HCT116 (cell line): ENCODE measurements at regions not wholly inside any gene's neighbourhood (a gene's known extent, or its start where the extent isn't known, plus 50 kb on each side); places are given as distances from the start of the nearest gene placed in this dataset.

Source experiments
- ATAC-seq: fragments of 200-7000 bp; cut with Tn5 transposase; 2 replicates; pipeline ENCODE4 v1.9.1; 2020; ENCODE audit warnings: mild to moderate bottlenecking, moderate library complexity
- BruUV-seq: library from RNA; stranded (reverse); fragments of 400-500 nt; replicated peaks from 2 replicates; lab custom pipeline; 2021; lab: Mats Ljungman, UMichigan
- CTCF ChIA-PET: fragments of 300-600 bp; sonication (Branson Sonifier 250); formaldehyde crosslinking; loops from one replicate; lab custom pipeline; 2021; ENCODE audit warnings: antibody characterized with exemption; lab: Charles Lee
- POLR2A ChIA-PET: fragments of 300-600, 350-600 bp; sonication (Branson Sonifier 250); formaldehyde crosslinking; loops from one replicate; lab custom pipeline; 2021; ENCODE audit warnings: antibody characterized with exemption; lab: Charles Lee
- RAD21 ChIA-PET, 2 experiments: fragments of 300-600 bp; sonication (Branson Sonifier 250); formaldehyde crosslinking; loops; one replicate each; lab custom pipeline; 2023; ENCODE audit warnings: low total read pairs in 2 of 2; ENCODE audit not compliant: uncharacterized antibody in 2 of 2, unreplicated experiment in 2 of 2, low non-redundant PET in 1 of 2; lab: Charles Lee
- DNase-seq: peaks from one replicate; pipeline ENCODE4 v3.0.0-alpha.2; 2010; ENCODE audit warnings: low read depth, low spot score
- H2AFZ ChIP-seq: fragments of 200-600 bp; shearing (Covaris generic), sonication (generic); 2 replicates; pipeline ENCODE4 v1.6.1; 2017; ENCODE audit warnings: low read depth, mixed run types, mixed read lengths, antibody characterized with exemption, low read length; ENCODE audit not compliant: poor library complexity, severe bottlenecking
- H3K27ac ChIP-seq: 2 replicates; pipeline ENCODE4 v1.5.1; 2012; ENCODE audit warnings: low read depth, low read length
- H3K27me3 ChIP-seq: fragments of 200-600 bp; sonication (generic); 2 replicates; pipeline ENCODE4 v1.6.1; 2016; ENCODE audit warnings: mixed run types, low read length, mixed read lengths; ENCODE audit not compliant: insufficient read depth
- H3K36me3 ChIP-seq, 2 experiments: fragments of 200-500 bp in 1 of 2; fragments of 200-600 bp in 1 of 2; sonication (Bioruptor generic) in 1 of 2; sonication (generic) in 1 of 2; 2 replicates each; pipeline versions ENCODE4 v1.5.1 to v1.6.1; 2014 to 2016; ENCODE audit warnings: low read length in 2 of 2, inconsistent platforms in 1 of 2, mixed read lengths in 1 of 2, mixed run types in 1 of 2; ENCODE audit not compliant: insufficient read depth in 2 of 2, control insufficient read depth in 1 of 2
- H3K4me1 ChIP-seq, 2 experiments: fragments of 200-600 bp in 1 of 2; sonication (generic) in 1 of 2; 2 replicates each; pipeline versions ENCODE4 v1.5.1 to v1.6.1; 2012 to 2017; ENCODE audit warnings: low read length in 2 of 2, inconsistent platforms in 1 of 2, mild to moderate bottlenecking in 1 of 2, mixed read lengths in 1 of 2, mixed run types in 1 of 2, moderate library complexity in 1 of 2; ENCODE audit not compliant: insufficient read depth in 2 of 2, control insufficient read depth in 1 of 2
- H3K4me2 ChIP-seq: fragments of 200-600 bp; sonication (generic); 2 replicates; pipeline ENCODE4 v1.6.1; 2017; ENCODE audit warnings: mixed run types, low read length, mixed read lengths
- H3K4me3 ChIP-seq, 2 experiments: fragments of 200-600 bp in 1 of 2; sonication (generic) in 1 of 2; replicated peaks in 1 of 2; 2 replicates each; pipeline ENCODE4 v1.5.1; 2011 to 2016; ENCODE audit warnings: low read length in 2 of 2, control low read depth in 1 of 2, low read depth in 1 of 2, mild to moderate bottlenecking in 1 of 2, mixed read lengths in 1 of 2, mixed run types in 1 of 2
- H3K79me2 ChIP-seq: fragments of 200-600 bp; sonication (generic); 2 replicates; pipeline ENCODE4 v1.6.1; 2017; ENCODE audit warnings: mild to moderate bottlenecking, mixed run types, low read length, moderate library complexity, mixed read lengths; ENCODE audit not compliant: insufficient read depth
- H3K9ac ChIP-seq: fragments of 200-600 bp; sonication (generic); 2 replicates; pipeline ENCODE4 v1.6.1; 2016; ENCODE audit warnings: low read length, mixed read lengths
- H3K9me2 ChIP-seq: fragments of 200-600 bp; sonication (generic), shearing (Covaris generic); 2 replicates; pipeline ENCODE4 v1.6.1; 2017; ENCODE audit warnings: mixed run types, mild to moderate bottlenecking, moderate library complexity; ENCODE audit not compliant: insufficient read depth
- H3K9me3 ChIP-seq, 2 experiments: fragments of 200-500 bp in 1 of 2; fragments of 200-600 bp in 1 of 2; sonication (Bioruptor generic) in 1 of 2; sonication (generic) in 1 of 2; 2 replicates each; pipeline ENCODE4 v1.6.1; 2014 to 2017; ENCODE audit warnings: low read length in 2 of 2, mixed read lengths in 2 of 2, inconsistent platforms in 1 of 2, low read depth in 1 of 2, mild to moderate bottlenecking in 1 of 2, mixed run types in 1 of 2, moderate library complexity in 1 of 2; ENCODE audit not compliant: control insufficient read depth in 1 of 2, insufficient read depth in 1 of 2
- H4K20me1 ChIP-seq: fragments of 200-600 bp; sonication (generic), shearing (Covaris generic); 2 replicates; pipeline ENCODE4 v1.6.1; 2017; ENCODE audit warnings: mixed run types, mild to moderate bottlenecking, moderate library complexity; ENCODE audit not compliant: insufficient read depth
- ATF3 ChIP-seq: IDR thresholded peaks from 2 replicates; pipeline ENCODE4 v1.6.1; 2012
- CTCF ChIP-seq, 3 experiments: fragments of 200-600 bp in 1 of 3; sonication (generic) in 1 of 3; IDR thresholded peaks in 2 of 3; conservative IDR thresholded peaks in 1 of 3; 2 replicates each; pipeline ENCODE4 v1.5.1; 2012 to 2017; ENCODE audit warnings: low read depth in 2 of 3, low read length in 2 of 3, antibody characterized with exemption in 1 of 3, borderline replicate concordance in 1 of 3, control low read depth in 1 of 3, mild to moderate bottlenecking in 1 of 3, mixed read lengths in 1 of 3, mixed run types in 1 of 3, moderate library complexity in 1 of 3; ENCODE audit not compliant: insufficient read depth in 1 of 3
- FOSL1 ChIP-seq: IDR thresholded peaks from 2 replicates; pipeline ENCODE4 v1.6.1; 2012; ENCODE audit warnings: low read depth
- POLR2AphosphoS5 ChIP-seq: IDR thresholded peaks from 2 replicates; pipeline ENCODE4 v1.6.1; 2011; ENCODE audit warnings: mild to moderate bottlenecking, low read depth, low read length, moderate library complexity
- REST ChIP-seq: IDR thresholded peaks from 2 replicates; pipeline ENCODE4 v1.6.1; 2012; ENCODE audit warnings: low read depth
- TCF7L2 ChIP-seq: IDR thresholded peaks from 2 replicates; pipeline ENCODE4 v1.7.0; 2011; ENCODE audit warnings: borderline replicate concordance, inconsistent platforms; ENCODE audit not compliant: insufficient read depth, insufficient read length; ENCODE audit errors: extremely low read depth
- ZFX ChIP-seq: fragments of 450-650 bp; IDR thresholded peaks from 2 replicates; pipeline ENCODE4 v1.6.1; 2017
- ZNF274 ChIP-seq: fragments of 200-500 bp; sonication (Bioruptor generic); IDR thresholded peaks from 2 replicates; pipeline ENCODE4 v1.6.1; 2014; ENCODE audit warnings: mild to moderate bottlenecking, low read depth, low read length, inconsistent platforms
- intact Hi-C: fragments of 100-400 bp; cut with micrococcal nuclease; formaldehyde crosslinking; loops from 2 replicates; pipeline ENCODE4 v1.10.0; 2022

- peaks cover 0 to 6% of the 10 kb centered on the region in 2 experiments; a peak in 2 of 4 replicates for H3K9me3 ChIP-seq
- H2AFZ ChIP-seq: no peak overlapping the region
- H3K79me2 ChIP-seq: no peaks in the 10 kb centered on the region
- no peak for DNase-seq
- no peaks in the 10 kb centered on the region for H3K27me3 ChIP-seq
- BruUV-seq: no TSS peak
- TF ChIP-seq ZFX (no peak), ATF3 (no peak), CTCF (IDR thresholded peaks at IDR 0.05 in 2 of 3, conservative IDR thresholded peaks at IDR 0.05 in 1 of 3; ENCODE audit: borderline replicate concordance in 1 of 3, insufficient read depth in 1 of 3, low read depth in 2 of 3, low read length in 2 of 3) (no peak), POLR2AphosphoS5 (no peak), ZNF274 (no peak), FOSL1 (no peak), TCF7L2 (no peak), REST (no peak)
- H3K36me3 ChIP-seq: no peaks in the 10 kb centered on the region
- no peaks in the 10 kb centered on the region for H4K20me1 ChIP-seq
- ATAC-seq: no peak
- ChIA-PET POLR2A (no interaction called here), CTCF (no interaction called here), RAD21 (no interaction called here)
- H3K27ac ChIP-seq: no peak overlapping the region
- H3K9ac ChIP-seq: no peak overlapping the region
- H3K9me2 ChIP-seq: no peaks in the 10 kb centered on the region
- H3K4me3 ChIP-seq: no peak overlapping the region
- intact Hi-C loops: no loop called here
- no peak overlapping the region for H3K4me2 ChIP-seq
- no peaks in the 10 kb centered on the region for H3K4me1 ChIP-seq
Observed at GRCh38 chr21:35753308-35753707, 307.0 kb downstream of the SETD4 start.
